Amygdala (tissue), 56 donors: ENCODE measurements at regions not wholly inside any gene's neighbourhood (a gene's known extent, or its start where the extent isn't known, plus 50 kb on each side); places are given as distances from the start of the nearest gene placed in this dataset.
"Not testable (repeated sequence)": the region's sequence is repeated elsewhere in the genome, so short reads cannot be mapped to it uniquely, and the experiment has no call there.

Source experiments
- DNase-seq, 56 donors: peaks; one replicate each; lab custom pipeline; 2025; lab: John Stamatoyannopoulos, UW

- DNase-seq: no peak
These were observed 428.6 kb upstream of the SYT4 start for GRCh38 chr18:43705850-43706249.

- no peak for DNase-seq
These were observed 432.8 kb upstream of the SYT4 start for GRCh38 chr18:43710135-43710534.

DNA sequence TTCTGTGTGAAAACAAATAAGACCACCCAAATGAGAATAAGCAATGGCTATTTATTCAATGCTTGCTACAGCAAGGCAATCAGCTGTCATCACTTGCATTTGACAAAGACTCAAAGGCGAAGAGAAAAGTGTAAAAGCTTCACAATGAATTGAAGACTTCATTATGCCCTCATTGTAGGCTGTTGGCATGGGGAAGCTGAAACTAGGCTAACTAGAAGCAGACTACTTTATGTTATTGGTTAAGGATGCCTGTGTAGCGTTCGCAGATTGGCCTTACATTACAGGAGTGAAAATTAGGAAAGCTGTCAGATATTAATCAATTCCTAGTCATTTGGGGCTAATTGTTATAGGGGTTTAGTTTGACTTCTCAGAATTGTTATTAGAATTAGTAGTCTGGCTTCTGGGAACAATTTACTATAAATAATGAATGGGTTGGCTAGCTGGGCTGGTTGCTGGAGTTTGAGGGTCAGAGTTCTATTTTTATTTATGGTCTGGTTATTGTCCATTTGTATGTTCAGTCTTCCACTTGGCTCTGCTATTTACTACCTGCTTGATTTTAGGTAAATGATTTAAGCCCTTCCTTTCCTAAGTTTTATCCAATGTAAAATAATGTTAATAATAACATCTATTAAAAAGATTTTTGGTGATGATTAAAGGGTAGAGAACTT lies 437.2 kb upstream of the SYT4 start:
- no peak for DNase-seq

GRCh38 chr18:43719267-43719795 lies 442.0 kb upstream of the SYT4 start:
- DNase-seq: no peak

DNA sequence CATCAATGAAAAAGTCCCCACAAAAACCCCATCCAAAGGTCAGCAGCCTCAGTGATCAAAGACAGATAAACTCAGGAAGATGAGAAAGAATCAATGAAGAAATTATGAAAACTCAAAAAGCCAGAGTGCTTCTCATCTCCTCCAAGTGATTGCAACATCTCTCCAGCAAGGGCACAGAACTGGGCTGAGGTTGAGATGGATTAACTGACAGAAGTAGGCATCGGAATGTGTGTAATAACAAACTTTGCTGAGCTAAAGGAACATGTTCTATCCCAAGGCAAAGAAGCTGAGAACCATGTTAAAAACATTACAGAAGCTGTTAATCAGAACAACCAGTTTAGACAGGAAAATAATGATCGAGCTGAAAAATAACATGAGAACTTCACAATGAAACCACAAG lies 442.8 kb upstream of the SYT4 start:
- no peak for DNase-seq

DNA sequence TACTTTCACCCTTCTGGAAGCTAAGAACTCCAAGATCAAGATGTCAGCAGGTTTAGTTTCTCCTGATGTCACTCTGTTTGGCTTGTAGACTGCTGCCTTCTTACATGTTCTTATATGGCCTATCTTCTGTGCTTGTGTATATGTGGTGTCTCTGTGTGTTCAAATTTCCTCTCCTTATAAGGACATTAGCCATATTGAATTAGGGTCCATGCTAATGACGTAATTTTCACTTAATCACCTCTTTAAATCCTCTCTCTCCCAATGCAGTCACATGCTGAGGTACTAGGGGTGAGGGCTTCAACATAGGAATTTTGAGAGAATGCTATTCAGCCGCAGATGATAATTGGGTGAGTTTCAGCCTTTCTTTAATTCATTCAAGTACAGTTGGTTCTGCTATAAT lies 458.3 kb upstream of the SYT4 start:
- no peak for DNase-seq

GRCh38 chr18:43744960-43745745 lies 467.9 kb upstream of the SYT4 start:
- DNase-seq: no peak

GRCh38 chr18:43751203-43751602 lies 473.9 kb upstream of the SYT4 start:
- no peak for DNase-seq

GRCh38 chr18:43751835-43752234 lies 474.5 kb upstream of the SYT4 start:
- no peak for DNase-seq

DNA sequence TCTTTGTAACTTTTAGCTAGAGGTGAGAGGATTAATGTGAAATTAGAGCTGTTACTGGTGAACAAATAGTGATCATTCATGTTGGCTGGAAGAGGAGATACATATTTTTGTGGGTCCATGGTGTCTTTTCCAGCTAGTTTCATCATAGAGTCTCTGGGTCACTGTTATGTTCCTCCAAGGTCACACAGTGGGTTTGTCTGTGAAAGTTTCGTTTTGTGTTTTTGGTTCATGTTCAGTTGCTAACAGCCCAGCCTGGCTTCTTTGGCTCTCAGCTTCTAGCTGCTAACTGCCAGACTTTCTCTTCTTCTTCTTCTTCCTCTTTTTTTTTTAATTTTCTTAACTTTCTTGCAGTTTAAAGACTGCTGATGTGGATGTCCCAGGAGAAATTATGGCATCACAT lies 480.0 kb upstream of the SYT4 start:
- no peak for DNase-seq

DNA sequence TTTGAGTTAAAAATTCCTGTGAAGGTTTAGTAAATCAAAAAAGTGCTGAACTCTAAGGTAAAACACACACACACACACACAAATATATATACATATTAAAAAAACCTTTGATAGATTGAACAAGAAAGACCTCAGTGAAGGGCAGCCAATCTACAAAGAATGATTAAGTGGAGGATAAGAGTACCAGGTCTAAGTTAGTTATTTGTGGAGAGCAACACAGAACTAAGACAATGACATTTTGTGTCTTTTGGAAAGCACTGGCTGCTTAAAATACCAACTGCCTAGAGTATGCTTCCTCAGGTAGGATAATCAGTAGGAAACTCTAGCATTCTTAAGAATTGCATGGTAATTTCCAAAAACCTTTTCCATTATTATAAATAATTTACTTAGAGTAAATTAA lies 481.4 kb upstream of the SYT4 start:
- no peak for DNase-seq

GRCh38 chr18:43760010-43760409 lies 482.7 kb upstream of the SYT4 start:
- no peak for DNase-seq

DNA sequence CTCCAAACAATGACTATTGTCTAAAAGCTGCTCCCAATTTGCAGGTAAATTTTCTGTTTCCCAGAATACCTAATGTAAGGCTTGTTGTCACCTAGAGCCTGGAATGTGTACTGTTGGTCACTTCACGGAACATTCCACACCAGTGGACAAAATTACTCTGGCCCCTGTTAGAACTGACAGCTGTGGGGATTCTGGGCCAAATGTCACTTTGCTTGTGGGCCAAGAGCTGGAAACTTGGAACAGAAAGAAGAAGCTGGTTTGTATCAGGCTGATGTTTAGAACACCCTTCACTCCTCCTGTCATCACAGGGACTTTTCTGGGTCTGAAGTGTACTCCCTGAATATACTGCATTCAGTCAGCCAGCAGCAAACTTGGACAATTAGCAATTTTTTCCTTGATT lies 495.6 kb upstream of the SYT4 start:
- no peak for DNase-seq

DNA sequence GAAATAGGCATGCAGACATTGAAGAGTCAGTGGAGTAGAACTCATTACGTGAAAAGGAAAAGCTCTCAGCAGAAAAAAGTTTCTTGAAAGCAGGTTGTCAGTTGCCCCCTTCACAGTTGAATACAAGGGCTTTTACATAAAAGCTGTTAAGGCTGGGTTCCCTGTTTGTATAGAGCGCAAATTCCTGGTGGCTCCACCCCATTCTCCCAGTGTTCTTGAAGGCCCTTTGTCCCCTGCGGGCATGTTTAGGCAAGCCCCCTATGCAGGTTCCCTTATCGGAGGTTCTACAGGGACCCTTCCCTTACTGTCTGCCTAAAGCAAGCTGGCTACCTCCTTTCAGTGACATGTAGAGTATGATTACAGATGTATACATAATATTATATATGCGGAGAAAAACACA lies 497.2 kb upstream of the SYT4 start:
- DNase-seq: no peak

DNA sequence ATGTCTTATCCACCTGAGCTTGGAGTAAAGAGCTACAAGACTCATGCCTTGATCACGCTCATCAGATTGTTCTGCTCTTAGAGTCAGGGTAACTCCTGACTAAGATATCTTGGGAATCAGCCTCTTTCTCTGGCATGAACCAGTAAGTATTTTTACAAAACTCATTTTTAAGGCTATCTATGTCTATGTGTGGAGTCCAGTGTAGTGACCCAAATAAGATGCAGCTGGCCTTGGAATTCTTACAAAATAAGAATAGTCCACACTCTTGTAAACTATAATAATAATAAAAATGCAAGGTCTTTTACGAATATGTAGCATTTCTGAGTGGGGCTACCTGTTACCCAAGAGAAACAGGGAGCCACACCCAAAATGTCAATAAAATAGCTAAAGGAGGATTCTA lies 498.3 kb upstream of the SYT4 start:
- DNase-seq: no peak

DNA sequence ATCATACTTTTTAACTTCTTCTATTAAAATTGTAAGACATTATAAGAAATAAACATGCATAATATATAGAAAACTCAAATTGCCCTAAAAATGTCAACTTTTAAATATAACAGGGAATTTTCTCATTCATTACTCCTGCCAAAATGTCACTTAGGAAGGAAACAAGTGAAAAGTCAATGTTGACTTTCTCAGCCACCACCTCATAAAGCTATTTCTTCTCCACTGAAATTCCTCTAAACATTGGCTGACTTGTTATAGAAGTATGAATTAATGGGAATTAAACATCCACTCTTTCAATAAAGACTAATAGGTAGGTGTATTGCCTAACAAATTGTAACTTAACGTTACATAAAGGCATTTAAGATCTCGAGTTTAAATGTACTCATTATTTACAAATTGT lies 499.7 kb upstream of the SYT4 start:
- no peak for DNase-seq

DNA sequence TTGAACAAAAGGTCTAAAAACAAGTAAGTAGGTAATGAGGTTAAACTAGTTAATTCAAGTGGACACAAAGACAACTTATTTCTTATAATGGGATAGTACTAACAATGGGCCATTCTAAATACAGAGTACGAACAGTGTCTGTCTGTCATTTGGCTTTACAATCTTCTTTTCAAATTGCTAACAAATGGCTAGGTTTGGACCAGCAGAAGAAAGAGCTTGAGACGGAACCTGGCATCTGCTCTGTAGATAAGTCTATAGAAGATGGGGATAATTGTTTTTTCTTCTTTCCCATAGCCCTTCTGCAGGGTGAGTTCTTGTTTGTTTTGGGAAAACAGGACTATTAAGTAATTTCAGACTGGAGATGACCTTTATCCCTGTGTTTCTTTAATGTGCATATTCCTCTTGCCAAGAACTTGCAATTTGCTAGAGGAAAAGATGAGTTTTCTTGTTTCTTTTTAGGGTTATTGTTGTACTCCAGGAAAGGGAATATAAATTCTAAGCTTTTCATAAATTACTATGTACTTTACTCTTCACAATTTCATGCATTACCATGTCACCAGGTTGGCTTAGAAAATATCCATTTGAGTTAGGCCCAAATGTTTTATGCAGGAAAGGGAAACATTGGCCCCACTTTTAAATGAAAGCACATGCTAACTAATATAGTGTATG lies 500.5 kb upstream of the SYT4 start:
- no peak for DNase-seq

DNA sequence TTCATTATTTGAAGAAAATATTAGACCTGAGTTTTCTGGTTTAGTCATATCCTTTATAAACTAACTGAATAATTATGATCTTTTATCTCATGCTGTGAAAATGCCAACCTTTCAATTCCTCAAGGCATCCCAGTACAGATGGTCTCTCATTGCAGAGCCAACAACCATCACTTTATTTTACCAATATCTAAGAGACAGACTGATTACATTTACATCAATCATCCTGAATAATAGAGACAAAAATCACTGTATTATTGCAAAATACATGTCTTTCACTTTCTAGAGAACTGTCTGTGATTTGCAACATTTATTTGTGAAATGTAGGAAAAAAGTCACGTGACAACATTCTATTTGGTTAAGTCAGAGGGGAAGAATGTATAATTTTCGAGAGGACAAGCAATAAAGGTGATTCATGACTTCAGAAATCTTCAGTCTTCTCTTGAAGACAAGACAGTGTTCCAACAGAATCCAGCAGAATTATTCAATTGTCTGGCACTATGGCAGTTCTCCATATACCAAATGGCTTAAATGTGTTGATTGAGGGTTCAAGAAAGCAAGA lies 503.6 kb upstream of the SYT4 start:
- DNase-seq: no peak

DNA sequence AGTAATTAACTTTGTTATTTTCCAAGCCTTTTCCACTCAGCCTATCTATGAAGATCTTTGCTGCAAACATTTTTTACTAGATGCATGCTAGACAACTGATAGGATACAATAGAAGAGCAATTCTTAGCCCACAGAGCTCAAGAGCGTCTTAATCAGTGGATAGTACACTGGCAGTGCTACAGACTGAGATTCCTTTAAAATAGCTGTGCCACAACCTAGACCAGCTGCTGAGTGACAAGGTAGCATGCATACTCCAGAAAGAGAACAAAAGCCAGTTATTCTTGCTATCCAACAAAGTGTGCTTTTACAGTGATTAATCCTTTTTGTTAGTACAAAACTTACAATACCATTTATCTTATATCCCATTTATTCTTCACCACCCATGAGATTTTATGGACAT lies 507.9 kb upstream of the SYT4 start:
- DNase-seq: no peak

GRCh38 chr18:43786893-43787292 lies 509.6 kb upstream of the SYT4 start:
- DNase-seq: no peak

- DNase-seq: not testable (repeated sequence)
These were observed 510.4 kb upstream of the SYT4 start for GRCh38 chr18:43787721-43788120.
